Fibroblast of the aortic adventitia (primary cell): ENCODE measurements at regions not wholly inside any gene's neighbourhood (a gene's known extent, or its start where the extent isn't known, plus 50 kb on each side); places are given as distances from the start of the nearest gene placed in this dataset.

Experiments used
- DNase-seq: peaks from one replicate; pipeline ENCODE4 v3.0.0-alpha.2; 2010; ENCODE audit warnings: low read depth
- H3K4me3 ChIP-seq: 2 replicates; pipeline ENCODE4 v1.5.1; 2011; ENCODE audit warnings: low read depth, mild to moderate bottlenecking, control low read depth, low read length, moderate library complexity
- TF ChIP-seq, protein P1 (sequence below): IDR thresholded peaks from 2 replicates; pipeline ENCODE4 v1.5.1; 2011; ENCODE audit warnings: mild to moderate bottlenecking, low read length, control low read depth, inconsistent platforms; ENCODE audit not compliant: insufficient read depth

DNA sequence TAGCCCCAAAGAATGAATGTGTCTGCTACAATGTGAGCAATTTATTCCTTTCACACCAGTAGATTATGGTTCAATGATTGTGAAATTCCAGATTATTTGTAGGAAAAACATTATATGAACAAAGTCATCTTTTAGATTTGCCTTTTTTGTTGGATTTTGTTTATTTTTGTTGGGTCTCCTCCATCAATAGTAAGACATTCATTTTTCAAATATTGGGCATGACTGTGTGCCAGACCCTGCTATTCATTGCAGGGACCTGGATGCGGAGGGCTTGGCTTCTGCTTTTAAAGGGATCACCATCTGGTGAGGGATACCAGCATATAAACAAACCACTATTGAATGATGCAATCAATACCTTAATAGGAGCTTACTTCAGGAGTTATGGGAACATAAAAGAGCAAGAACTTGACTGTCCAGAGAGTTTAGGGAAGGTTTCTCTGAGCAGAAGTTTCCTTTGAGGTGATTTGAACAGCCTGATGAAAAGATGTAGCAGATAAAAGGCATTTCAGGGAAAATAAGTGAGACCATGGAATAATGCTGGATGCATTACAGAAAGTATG, 486.7 kb downstream of the EPHA4 start:
- H3K4me3 ChIP-seq: no peak overlapping the region
- peak; percentile 17 for DNase-seq
- TF ChIP-seq, protein P1, sequence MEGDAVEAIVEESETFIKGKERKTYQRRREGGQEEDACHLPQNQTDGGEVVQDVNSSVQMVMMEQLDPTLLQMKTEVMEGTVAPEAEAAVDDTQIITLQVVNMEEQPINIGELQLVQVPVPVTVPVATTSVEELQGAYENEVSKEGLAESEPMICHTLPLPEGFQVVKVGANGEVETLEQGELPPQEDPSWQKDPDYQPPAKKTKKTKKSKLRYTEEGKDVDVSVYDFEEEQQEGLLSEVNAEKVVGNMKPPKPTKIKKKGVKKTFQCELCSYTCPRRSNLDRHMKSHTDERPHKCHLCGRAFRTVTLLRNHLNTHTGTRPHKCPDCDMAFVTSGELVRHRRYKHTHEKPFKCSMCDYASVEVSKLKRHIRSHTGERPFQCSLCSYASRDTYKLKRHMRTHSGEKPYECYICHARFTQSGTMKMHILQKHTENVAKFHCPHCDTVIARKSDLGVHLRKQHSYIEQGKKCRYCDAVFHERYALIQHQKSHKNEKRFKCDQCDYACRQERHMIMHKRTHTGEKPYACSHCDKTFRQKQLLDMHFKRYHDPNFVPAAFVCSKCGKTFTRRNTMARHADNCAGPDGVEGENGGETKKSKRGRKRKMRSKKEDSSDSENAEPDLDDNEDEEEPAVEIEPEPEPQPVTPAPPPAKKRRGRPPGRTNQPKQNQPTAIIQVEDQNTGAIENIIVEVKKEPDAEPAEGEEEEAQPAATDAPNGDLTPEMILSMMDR: no peak

DNA sequence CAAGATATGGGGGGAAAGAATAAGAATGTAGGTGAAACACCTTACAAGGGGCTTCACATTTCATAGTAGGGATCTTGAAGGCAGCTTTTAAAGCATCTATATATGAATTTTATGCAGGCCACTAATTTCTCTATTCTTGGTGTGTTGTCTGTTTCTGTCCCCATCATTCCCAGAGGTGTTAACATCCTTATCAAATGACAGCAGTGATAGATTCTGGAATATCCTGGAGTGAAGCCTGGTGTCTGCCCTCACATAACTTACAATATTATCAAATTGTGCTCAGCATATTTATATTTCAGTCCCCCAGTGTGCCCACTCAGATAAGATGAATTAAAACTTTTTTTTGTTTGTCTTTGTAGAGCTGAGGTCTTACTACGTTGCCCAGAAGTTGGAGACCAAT, 486.2 kb downstream of the EPHA4 start:
- TF ChIP-seq, protein P1: no peak
- DNase-seq: no peak
- H3K4me3 ChIP-seq: no peak overlapping the region

DNA sequence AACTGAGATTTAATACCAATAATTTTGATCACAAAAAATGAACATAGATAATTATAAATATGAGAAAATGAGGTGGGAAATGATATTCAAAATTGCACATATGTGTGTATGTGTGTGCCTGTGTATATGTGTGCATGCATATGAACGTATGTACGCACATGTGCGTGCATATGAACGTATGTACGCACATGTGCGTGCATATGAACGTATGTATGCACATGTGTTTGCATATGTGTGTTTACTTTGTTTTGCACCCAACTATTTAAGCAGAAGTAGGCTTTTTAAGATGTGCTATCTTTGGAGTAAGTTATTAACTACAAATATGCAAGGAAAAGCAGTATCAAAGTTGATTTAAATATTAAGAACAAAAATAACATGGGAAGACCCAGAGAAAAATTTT, 484.3 kb downstream of the EPHA4 start:
- TF ChIP-seq, protein P1: no peak
- no peak for DNase-seq
- H3K4me3 ChIP-seq: no peak overlapping the region

DNA sequence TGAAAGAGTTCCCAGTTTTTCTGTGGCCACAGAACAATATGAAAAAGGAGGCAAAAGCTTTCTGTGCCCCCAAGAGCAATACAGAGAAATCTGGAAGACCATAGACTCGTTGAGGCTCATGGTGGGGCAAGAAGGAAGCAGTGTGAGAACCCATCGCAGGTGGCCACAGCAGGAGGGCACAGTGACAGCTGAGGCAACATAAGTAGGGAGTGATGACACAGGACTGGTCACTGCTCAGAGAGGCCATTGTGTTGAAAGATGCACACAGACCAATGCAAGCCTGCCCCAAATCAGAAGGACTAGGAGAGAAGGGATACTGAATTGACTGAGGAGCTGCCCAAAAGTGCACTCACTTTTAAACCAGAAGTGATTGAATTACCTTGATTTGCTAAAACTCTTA, 483.6 kb downstream of the EPHA4 start:
- DNase-seq: no peak
- TF ChIP-seq, protein P1: no peak
- no peak overlapping the region for H3K4me3 ChIP-seq

DNA sequence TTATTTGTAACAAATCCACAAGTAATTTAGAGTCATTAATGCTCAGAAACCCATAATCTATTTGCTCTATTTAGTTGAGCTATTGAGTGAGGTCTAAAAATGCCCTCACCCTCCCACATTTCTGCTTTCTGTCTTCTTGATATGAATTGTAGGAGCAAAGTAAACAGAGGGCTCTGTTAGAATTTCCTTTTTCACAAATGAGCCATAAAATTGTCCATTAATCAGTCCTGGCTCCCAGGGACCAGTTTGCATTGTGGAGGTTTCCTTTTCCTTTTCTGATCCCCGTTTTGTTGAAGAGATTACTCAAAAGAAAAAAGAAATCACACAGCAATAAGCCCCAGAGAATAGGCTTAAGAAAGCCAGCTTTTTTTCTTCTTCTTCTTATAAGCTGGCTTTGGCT, 476.7 kb downstream of the EPHA4 start:
- no peak for DNase-seq
- TF ChIP-seq, protein P1: no peak
- no peak overlapping the region for H3K4me3 ChIP-seq

DNA sequence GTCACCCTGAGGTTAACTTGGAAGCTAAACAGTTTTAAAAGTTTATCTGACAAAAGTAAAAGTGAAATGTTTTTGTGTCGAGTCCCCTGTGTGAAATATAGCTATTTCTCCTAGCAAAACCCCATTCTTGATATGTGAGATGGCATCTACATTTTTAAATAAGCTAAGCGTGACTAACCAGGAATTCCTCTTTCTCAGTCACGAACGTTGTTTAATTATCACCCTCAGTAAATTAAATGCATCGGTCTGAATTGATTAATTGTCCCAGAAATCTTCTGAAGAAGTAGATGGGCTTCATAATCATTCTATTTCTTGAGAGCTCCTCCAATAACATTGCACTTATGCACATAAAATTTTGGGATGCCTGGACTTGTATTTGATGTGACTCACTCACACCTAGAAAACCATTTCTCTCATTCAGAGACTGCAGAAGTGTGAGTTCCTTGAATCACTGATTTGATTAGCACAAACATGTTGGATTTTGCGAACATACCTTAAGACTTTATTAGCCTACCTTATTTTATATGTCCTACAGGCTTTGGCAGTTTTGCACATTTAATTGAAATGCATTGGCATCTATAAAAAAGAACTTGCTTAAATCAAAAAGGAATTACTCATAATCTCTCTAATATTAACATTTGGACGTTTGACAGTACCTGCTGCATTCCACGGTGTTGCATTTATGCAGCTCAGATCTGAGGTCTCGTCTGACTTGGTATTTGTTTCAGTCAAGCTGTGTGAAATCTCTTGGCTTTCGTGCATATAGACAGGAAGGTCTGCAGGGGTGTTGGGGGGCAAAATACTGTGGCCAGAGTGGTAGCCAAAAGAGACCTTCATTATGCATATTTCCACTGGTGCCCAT, 475.2 kb downstream of the EPHA4 start:
- H3K4me3 ChIP-seq: no peak overlapping the region
- DNase-seq: no peak

More for the DNA sequence above, 475.2 kb downstream of the EPHA4 start:
- TF ChIP-seq, protein P1: no peak
